Prostate gland (tissue), 2 donors: ENCODE measurements at regions not wholly inside any gene's neighbourhood (a gene's known extent, or its start where the extent isn't known, plus 50 kb on each side); places are given as distances from the start of the nearest gene placed in this dataset.

ENCODE experiments used
- DNase-seq: peaks from one replicate; pipeline ENCODE4 v3.0.0-alpha.2; 2019; ENCODE audit warnings: low spot score
- H3K27ac ChIP-seq, 2 donors: fragments of 200-600 bp; sonication (generic); 2 replicates each; pipeline ENCODE4 v1.5.1; 2017 to 2019
- H3K27me3 ChIP-seq: fragments of 200-600 bp; sonication (generic); replicated peaks from 2 replicates; pipeline ENCODE4 v1.5.1; 2019; ENCODE audit not compliant: insufficient read depth
- H3K36me3 ChIP-seq, 2 donors: fragments of 200-600 bp; sonication (generic); 1 replicate in 1 of 2; 2 replicates in 1 of 2; pipeline versions ENCODE4 v1.5.1 to v1.8.1; 2017 to 2019
- H3K4me1 ChIP-seq: fragments of 200-600 bp; sonication (generic); replicated peaks from 2 replicates; pipeline ENCODE4 v1.5.1; 2019
- H3K4me3 ChIP-seq, 2 donors: fragments of 200-600 bp; sonication (generic); 2 replicates each; pipeline ENCODE4 v1.5.1; 2017 to 2019
- H3K9me3 ChIP-seq: fragments of 200-600 bp; sonication (generic); 2 replicates; pipeline ENCODE4 v1.5.1; 2017
- POLR2A ChIP-seq: fragments of 450-650 bp; IDR thresholded peaks from one replicate; pipeline ENCODE4 v1.6.1; 2016; ENCODE audit warnings: antibody characterized with exemption, mild to moderate bottlenecking
- POLR2AphosphoS5 ChIP-seq: sonication (generic); formaldehyde crosslinking; IDR thresholded peaks from one replicate; pipeline ENCODE4 v1.6.1; 2017; ENCODE audit warnings: antibody characterized with exemption
- WGBS: methylation state at CpG from one replicate; pipeline ENCODE4 v1.1.5; 2018; 5-methylcytosine and 5-hydroxymethylcytosine counted together
- intact Hi-C: fragments of 100-400 bp; cut with DNase I; formaldehyde crosslinking; loops from one replicate; pipeline ENCODE4 v1.14.2; 2022
- TF ChIP-seq, protein P1 (sequence below), 4 experiments: fragments of 200-600 bp in 2 of 4; fragments of 450-650 bp in 2 of 4; sonication (generic) in 2 of 4; IDR thresholded peaks; 1 replicate in 3 of 4; 2 replicates in 1 of 4; pipeline ENCODE4 v1.5.1; 2016 to 2019; ENCODE audit warnings: antibody characterized with exemption in 4 of 4, mild to moderate bottlenecking in 2 of 4, moderate library complexity in 2 of 4

- peaks cover 6% of the 10 kb centered on the region for H3K4me1 ChIP-seq
Measured at GRCh38 chr9:94175669-94176068, 83.4 kb upstream of the ZNF169 start.

GRCh38 chr9:94176608-94177007 is 82.5 kb upstream of the ZNF169 start:
- TF ChIP-seq, protein P1, sequence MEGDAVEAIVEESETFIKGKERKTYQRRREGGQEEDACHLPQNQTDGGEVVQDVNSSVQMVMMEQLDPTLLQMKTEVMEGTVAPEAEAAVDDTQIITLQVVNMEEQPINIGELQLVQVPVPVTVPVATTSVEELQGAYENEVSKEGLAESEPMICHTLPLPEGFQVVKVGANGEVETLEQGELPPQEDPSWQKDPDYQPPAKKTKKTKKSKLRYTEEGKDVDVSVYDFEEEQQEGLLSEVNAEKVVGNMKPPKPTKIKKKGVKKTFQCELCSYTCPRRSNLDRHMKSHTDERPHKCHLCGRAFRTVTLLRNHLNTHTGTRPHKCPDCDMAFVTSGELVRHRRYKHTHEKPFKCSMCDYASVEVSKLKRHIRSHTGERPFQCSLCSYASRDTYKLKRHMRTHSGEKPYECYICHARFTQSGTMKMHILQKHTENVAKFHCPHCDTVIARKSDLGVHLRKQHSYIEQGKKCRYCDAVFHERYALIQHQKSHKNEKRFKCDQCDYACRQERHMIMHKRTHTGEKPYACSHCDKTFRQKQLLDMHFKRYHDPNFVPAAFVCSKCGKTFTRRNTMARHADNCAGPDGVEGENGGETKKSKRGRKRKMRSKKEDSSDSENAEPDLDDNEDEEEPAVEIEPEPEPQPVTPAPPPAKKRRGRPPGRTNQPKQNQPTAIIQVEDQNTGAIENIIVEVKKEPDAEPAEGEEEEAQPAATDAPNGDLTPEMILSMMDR (IDR thresholded peaks at IDR 0.05): no peak
- TF ChIP-seq POLR2AphosphoS5: no peak
- TF ChIP-seq POLR2A: no peak
- H3K27ac ChIP-seq: no peak overlapping the region
- H3K9me3 ChIP-seq: no peaks in the 10 kb centered on the region
- intact Hi-C loops: no loop called here
- H3K4me3 ChIP-seq: no peak overlapping the region
- no peaks in the 10 kb centered on the region for H3K36me3 ChIP-seq
- peaks cover 5% of the 10 kb centered on the region for H3K4me1 ChIP-seq
- no peaks in the 10 kb centered on the region for H3K27me3 ChIP-seq
- DNase-seq: no peak

More at GRCh38 chr9:94175669-94176068, 83.4 kb upstream of the ZNF169 start:
- no peaks in the 10 kb centered on the region for H3K36me3 ChIP-seq
- intact Hi-C loops: no loop called here
- no peaks in the 10 kb centered on the region for H3K9me3 ChIP-seq
- no peak for DNase-seq
- no peaks in the 10 kb centered on the region for H3K27me3 ChIP-seq
- TF ChIP-seq POLR2A (no peak), POLR2AphosphoS5 (no peak)
- TF ChIP-seq, protein P1 (IDR thresholded peaks at IDR 0.05): no peak
- H3K4me3 ChIP-seq: no peak overlapping the region
- H3K27ac ChIP-seq: no peak overlapping the region
- WGBS: 76% methylated on average over 5 of the region's 5 CpGs

DNA sequence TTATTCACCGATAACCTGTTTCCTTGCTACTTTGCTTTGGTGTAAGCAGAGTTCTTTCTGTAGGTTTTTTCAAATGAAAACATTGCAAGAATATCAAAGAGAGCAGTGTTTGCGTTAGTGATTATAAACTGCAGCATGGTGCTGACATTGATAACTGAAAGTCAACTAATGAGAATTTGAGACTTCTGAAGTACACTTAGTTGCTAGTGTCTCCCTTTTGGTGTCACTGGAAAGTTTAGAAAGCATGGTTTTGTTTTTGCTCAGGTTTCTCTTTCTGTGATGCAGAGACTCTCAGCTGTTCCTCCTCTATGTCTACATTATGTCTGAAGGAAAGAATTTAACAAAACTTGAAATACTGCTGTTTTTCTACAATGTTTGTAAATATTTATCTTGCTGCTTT is 80.2 kb upstream of the ZNF169 start:
- no peak overlapping the region for H3K27ac ChIP-seq
- H3K36me3 ChIP-seq: no peaks in the 10 kb centered on the region
- H3K4me1 ChIP-seq: no peaks in the 10 kb centered on the region
- 82% methylated on average over 2 of the region's 2 CpGs for WGBS
- TF ChIP-seq POLR2AphosphoS5 (no peak), POLR2A (no peak)
- TF ChIP-seq, protein P1 (IDR thresholded peaks at IDR 0.05): no peak
- intact Hi-C loops: no loop called here
- DNase-seq: no peak
- H3K9me3 ChIP-seq: no peaks in the 10 kb centered on the region
- H3K27me3 ChIP-seq: no peaks in the 10 kb centered on the region
- H3K4me3 ChIP-seq: no peak overlapping the region

DNA sequence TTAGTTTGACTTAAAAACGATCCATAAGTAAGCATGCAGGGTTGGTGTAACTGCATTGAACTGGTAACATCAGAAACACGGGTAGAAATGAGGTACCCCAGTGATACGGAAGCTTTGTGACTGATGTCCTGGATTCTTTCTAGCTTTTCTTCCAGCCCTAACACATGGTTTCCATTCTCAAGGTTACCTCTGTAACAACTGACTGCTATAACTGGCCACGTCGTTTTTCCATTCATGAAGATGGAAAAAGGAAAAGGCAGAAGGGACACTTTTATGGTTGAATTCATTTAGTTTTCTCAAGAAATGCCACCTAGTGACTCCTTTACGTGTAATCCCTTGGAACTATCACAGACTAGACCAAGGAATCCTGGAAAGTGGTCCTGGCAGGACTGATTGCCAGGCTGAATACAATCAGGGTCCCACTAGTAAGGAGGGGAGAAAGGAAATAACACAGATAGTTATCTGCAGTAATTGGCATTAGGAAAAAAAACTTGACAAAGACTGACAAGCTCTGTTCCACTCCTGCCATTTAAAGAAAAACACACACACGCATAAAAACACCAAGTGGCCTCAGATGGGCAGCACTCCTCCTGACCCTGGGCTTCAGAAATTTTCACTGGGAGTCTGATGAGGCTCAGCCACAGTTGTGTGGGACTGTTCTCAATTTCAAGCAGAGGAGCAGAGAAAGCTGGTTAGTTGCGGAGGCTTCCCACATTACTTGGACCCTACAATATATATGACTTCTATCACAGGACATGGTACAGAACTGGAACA is 77.5 kb upstream of the ZNF169 start:
- Histone ChIP-seq H3K4me1 (no peaks in the 10 kb centered on the region), H3K4me3 (no peak overlapping the region), H3K27ac (no peak overlapping the region), H3K27me3 (no peaks in the 10 kb centered on the region), H3K9me3 (no peaks in the 10 kb centered on the region), H3K36me3 (no peaks in the 10 kb centered on the region)
- TF ChIP-seq POLR2A: no peak
- TF ChIP-seq, protein P1 (IDR thresholded peaks at IDR 0.05): no peak
- TF ChIP-seq POLR2AphosphoS5: no peak
- no peak for DNase-seq
- 63% methylated on average over 8 of the region's 8 CpGs for WGBS
- intact Hi-C loops: no loop called here

DNA sequence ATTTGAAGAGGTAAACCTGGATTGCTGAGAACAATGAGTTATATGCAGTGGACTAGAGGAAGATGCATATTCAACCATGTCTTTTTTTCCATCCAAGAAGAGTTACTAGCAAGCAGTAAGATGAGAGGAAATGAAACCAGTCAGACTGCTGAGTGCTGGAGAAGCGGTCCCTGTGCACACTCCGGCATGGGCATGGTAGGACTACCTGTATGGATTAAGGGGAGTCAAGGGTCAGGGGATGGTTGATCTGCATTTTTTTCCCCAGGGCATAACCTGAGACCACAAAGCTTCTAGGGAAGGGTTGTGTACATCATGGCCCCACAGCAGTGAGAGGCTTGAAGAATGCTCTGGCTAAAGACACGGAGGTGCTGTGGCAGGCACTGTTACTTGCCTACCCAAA is 76.6 kb upstream of the ZNF169 start:
- H3K36me3 ChIP-seq: no peaks in the 10 kb centered on the region
- H3K27me3 ChIP-seq: no peaks in the 10 kb centered on the region
- no peak overlapping the region for H3K4me3 ChIP-seq
- intact Hi-C loops: no loop called here
- no peaks in the 10 kb centered on the region for H3K9me3 ChIP-seq
- no peak for DNase-seq
- no peak overlapping the region for H3K27ac ChIP-seq
- WGBS: 90% methylated on average over 3 of the region's 3 CpGs
- H3K4me1 ChIP-seq: no peaks in the 10 kb centered on the region
- TF ChIP-seq POLR2A (no peak), POLR2AphosphoS5 (no peak)
- TF ChIP-seq, protein P1 (IDR thresholded peaks at IDR 0.05): no peak
